ENCODE measurements at regions not wholly inside any gene's neighbourhood (a gene's known extent, or its start where the extent isn't known, plus 50 kb on each side); places are given as distances from the start of the nearest gene placed in this dataset.

- no peak for DNase-seq (ENCODE audit: low spot score)
Measured at GRCh38 chr15:81595752-81596151, 221.7 kb upstream of the TMC3 start.

GRCh38 chr15:81589671-81590070 is 215.7 kb upstream of the TMC3 start:
- no peak for DNase-seq (ENCODE audit: low spot score)

GRCh38 chr15:81575436-81576123 is 201.6 kb upstream of the TMC3 start:
- no peak for DNase-seq (ENCODE audit: low spot score)

- DNase-seq (ENCODE audit: low spot score), result no peak
Measured at GRCh38 chr15:81573098-81573746, 199.2 kb upstream of the TMC3 start.

GRCh38 chr15:81572190-81572589 is 198.2 kb upstream of the TMC3 start:
- no peak for DNase-seq (ENCODE audit: low spot score)

GRCh38 chr15:81569286-81570080 is 195.5 kb upstream of the TMC3 start:
- DNase-seq (ENCODE audit: low spot score), result no peak

- DNase-seq (ENCODE audit: low spot score), result no peak
Measured at GRCh38 chr15:81567924-81568323, 193.9 kb upstream of the TMC3 start.

GRCh38 chr15:81562986-81563385 is 189.0 kb upstream of the TMC3 start:
- DNase-seq (ENCODE audit: low spot score), result no peak

- DNase-seq (ENCODE audit: low spot score), result no peak
Measured at GRCh38 chr15:81560405-81560804, 186.4 kb upstream of the TMC3 start.

- no peak for DNase-seq (ENCODE audit: low spot score)
Measured at GRCh38 chr15:81558056-81558455, 184.0 kb upstream of the TMC3 start.

GRCh38 chr15:81555346-81555745 is 181.3 kb upstream of the TMC3 start:
- DNase-seq (ENCODE audit: low spot score), result no peak

GRCh38 chr15:81548365-81549130 is 174.5 kb upstream of the TMC3 start:
- no peak for DNase-seq (ENCODE audit: low spot score)

GRCh38 chr15:81547521-81548132 is 173.6 kb upstream of the TMC3 start:
- DNase-seq (ENCODE audit: low spot score), result no peak

- DNase-seq (ENCODE audit: low spot score), result no peak
Measured at GRCh38 chr15:81544385-81544784, 170.4 kb upstream of the TMC3 start.

GRCh38 chr15:81540909-81541308 is 166.9 kb upstream of the TMC3 start:
- DNase-seq (ENCODE audit: low spot score), result no peak

GRCh38 chr15:81536356-81536755 is 162.3 kb upstream of the TMC3 start:
- DNase-seq (ENCODE audit: low spot score), result no peak

- DNase-seq (ENCODE audit: low spot score), result no peak
Measured at GRCh38 chr15:81534124-81534523, 160.1 kb upstream of the TMC3 start.

- DNase-seq (ENCODE audit: low spot score), result no peak
Measured at GRCh38 chr15:81532001-81532400, 158.0 kb upstream of the TMC3 start.

GRCh38 chr15:81531109-81531592 is 157.1 kb upstream of the TMC3 start:
- no peak for DNase-seq (ENCODE audit: low spot score)

- DNase-seq (ENCODE audit: low spot score), result no peak
Measured at GRCh38 chr15:81530271-81530691, 156.3 kb upstream of the TMC3 start.

- no peak for DNase-seq (ENCODE audit: low spot score)
Measured at GRCh38 chr15:81529481-81529880, 155.5 kb upstream of the TMC3 start.

- DNase-seq (ENCODE audit: low spot score), result no peak
Measured at GRCh38 chr15:81526029-81526428, 152.0 kb upstream of the TMC3 start.

Measured in CD4-positive, alpha-beta T cell treated with Interleukin-2 at 100 ng/mL for 4 hours (primary cell).